ENCODE measurements at regions not wholly inside any gene's neighbourhood (a gene's known extent, or its start where the extent isn't known, plus 50 kb on each side); places are given as distances from the start of the nearest gene placed in this dataset.

DNA sequence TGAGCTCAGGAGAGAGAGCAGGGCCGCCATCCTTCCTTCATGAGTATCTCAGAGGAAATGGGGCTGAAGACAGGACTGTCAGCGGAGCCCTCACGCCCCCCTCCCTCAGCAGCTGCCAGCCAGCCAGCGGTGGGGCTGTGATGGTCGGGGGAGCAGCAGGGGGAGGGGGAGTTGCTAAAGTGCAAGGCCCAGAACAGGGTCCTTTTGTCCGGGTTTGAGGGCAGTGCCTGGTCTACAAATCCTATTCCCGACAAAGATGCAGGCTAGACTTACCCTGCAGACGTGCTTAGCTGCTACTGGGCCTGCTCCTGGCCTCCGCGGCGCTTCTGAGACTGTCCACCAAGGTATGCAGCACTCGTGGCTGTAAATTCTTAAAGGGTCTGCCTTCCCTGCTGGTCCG is 593.4 kb upstream of the CDH4 start:
- no peak for DNase-seq

DNA sequence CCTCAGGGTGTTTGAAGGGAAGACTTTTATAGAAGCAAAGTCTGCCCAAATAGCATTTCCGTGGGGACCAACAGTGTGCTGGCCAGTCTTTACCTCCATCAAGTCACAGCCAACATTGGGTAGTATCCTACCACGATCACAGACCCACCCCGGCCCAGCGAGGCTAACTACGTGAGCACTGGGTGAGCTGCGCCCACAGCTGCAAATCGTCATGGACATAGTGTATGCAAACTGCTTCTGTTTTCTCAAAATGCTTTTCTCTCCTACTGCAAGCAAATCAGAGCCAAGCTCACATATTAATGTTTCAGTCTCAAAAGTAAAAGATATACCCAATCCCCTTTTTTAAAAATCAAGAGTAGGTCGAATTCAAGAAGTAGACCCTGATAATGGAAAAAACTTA is 592.8 kb upstream of the CDH4 start:
- no peak for DNase-seq

DNA sequence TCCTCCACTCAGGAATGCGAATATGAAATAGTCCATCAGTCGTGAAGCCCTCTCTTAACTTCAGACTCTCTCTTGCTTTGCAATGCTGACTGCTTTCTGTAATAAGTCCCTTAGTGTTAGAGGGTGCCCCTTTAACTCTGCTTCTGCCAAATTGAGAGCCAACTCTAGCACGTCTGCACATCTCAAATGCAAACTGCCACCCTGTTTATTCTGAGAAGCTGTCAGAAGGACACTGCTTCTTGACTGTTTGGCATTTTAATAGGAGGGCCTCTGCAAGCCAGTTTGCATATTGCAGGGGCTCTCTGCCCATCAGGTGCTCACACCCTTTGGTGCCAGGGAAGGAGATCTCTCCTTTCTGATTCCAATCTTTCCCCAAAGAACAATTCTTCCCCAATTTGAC is 589.8 kb upstream of the CDH4 start:
- DNase-seq = no peak

DNA sequence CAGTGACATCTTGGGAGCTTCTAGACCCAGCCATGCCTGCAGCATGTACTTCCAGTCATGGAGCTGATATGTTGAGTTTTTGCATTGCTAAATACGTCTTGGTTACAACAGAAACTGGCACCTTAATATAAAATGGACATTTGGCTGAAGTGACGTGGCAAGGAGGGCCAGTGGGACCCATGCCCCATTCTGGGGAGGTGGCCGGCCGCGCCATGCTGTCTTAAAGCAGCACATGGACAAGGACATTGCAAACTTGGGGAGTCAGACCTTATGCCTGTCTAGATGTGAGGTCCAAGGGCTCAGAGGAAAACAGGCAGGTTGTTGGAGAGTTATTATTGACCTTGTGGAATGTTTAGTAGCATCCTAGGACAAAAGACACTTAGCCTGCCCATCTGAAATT is 588.0 kb upstream of the CDH4 start:
- DNase-seq = no peak

DNA sequence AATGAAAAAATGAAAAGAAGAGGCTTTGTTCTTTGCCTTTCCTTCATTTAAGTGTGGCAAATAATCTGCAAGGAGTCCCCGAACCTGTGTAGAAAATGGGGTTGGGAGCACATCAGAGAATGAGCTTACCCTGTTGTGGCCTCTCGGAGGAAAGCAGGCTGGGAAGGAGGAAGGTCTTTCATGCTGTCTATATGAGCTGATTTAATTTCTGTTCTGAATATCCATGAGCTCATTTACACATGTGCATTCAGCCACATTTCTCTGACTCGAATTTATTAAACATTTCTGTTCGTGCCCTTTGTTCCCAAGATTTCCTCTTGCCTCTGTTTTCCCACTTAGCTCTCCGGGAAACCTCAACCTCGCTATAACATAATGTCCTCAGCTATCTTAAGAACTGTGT is 584.4 kb upstream of the CDH4 start:
- DNase-seq = no peak

DNA sequence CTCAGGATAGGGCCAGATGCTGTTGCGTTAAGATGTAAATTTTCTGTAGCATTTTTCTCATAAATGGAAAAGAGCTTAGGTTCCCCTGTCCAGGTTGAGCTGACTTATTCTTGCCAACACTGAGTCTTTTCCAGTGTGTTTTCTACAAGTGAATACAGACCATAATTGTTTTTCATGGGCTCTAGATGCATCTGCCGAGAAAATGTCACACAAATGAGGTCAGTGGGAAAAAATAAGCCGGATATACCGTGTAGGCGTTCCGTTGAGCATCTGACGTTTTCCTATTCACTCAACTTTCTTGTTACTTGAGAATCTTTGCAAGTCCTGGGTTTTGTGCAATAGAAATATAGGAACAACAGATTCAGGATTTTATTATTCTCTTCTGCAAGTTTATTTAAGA is 582.9 kb upstream of the CDH4 start:
- DNase-seq = no peak

DNA sequence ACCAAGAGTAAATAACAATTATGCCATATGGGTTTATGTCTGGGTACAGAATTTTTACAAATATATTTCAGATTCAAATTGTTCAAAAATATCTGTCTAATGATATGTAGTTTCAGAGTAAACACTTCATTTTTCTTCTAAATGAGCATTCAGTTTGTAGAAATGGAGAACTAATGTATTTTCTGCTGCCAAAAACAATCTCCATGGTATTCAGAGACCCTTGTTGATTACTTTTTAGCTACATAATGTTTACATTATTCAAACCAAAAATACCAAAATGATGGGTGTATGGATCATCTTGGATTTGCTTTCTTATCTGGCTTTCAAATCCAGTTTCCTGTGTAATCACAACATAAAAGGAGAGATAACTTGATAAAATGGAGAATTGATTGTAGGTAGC is 576.0 kb upstream of the CDH4 start:
- DNase-seq = no peak

DNA sequence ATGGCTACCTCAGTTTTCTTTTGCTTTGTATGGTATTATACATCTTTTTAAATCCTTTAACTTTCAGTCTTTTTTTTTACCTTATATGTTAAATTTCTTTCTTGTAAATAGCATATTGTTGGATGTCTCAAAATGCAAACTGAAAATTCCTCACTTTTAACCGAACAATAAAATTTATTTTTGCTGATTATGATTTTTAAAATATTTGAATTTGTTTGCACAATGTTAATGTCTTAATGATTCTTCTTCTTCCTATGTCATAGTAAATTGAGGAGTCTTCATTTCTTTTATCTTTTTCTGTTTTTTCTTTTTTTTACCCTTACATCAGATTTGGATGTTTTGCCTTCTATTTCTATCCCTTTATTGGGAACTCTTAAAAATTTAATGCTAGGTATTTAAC is 574.2 kb upstream of the CDH4 start:
- DNase-seq = no peak

DNA sequence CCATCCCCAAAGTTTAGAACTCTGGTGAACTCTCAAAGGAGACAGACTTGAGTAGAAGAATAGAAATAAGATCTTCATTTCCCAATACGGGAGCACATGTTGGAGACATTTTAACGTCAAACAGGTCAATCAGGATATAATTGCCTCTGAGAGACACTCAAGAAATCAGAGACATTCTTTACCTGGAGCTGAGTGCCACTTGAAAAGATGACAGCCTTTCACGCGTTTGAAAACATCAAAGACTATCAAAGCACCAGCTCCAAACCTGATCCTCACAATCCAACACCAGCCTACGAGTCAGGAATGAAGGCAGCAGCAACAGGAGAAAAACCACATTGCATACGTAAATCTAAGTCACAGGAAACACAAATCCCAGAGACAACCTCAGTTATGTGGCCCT is 571.5 kb upstream of the CDH4 start:
- no peak for DNase-seq

DNA sequence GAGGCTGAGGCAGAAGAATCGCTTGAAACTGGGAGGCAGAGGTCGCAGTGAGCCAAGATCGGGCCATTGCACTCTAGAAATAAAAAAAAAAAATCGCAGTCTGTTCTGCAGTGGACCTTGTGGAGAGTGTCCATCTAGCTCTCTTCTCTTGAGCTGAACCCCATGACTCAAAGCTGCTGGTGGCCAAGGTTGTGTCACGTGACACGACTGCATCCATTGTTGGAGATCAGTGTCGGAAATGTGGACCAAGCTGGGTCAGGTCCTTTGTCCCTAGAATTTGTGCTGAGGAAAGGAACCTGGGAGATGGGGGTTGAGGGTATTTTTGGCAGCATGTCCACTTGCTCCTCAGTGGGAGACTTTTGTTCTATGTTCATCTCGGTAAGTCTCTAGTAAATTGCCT is 564.8 kb upstream of the CDH4 start:
- DNase-seq = no peak

DNA sequence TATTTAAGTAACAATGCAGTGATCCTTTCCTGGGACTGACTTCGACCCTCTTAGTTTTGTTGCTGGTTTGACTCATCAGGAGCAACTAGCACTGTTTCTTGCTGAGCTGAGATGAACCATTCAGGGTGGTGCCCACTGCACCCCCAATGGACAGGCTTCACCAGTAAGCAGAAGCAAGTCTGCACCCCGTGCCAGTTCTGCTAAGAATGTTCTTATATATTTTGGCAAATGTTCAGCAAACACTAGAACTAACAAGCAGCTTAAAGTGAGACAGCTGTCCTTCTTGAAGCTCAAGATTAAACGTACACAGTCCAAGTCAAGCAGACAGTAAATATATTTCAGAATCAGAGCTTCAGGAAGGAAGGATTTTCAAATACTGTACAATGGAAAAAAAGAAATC is 561.3 kb upstream of the CDH4 start:
- DNase-seq = no peak

DNA sequence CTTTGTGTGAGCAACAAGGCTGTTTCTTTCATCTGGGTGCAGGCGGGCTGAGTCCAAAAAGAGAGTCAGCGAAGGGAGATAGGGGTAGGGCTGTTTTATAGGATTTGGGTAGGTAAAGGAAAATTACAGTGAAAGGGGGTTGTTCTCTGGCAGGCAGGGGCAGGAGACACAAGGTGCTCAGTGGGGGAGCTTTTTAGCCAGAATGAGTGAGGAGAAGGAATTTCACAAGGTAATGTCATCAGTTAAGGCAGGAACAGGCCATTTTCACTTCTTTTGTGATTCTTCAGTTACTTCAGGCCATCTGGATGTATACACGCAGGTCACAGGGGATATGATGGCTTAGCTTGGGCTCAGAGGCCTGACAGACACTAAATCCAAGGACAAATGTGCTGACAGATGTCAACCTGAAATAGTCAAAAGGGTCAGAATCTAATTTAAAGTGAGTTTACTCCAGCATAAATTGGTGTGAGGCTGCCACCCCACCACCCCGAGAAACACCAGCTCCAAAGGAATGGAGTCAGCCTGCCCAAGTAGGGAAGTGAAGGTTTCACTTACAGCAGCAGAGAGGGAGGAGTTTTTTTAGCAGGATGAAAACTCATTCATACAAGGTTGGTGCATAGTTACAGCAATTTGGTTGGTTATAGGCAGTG is 560.0 kb upstream of the CDH4 start:
- no peak for DNase-seq

DNA sequence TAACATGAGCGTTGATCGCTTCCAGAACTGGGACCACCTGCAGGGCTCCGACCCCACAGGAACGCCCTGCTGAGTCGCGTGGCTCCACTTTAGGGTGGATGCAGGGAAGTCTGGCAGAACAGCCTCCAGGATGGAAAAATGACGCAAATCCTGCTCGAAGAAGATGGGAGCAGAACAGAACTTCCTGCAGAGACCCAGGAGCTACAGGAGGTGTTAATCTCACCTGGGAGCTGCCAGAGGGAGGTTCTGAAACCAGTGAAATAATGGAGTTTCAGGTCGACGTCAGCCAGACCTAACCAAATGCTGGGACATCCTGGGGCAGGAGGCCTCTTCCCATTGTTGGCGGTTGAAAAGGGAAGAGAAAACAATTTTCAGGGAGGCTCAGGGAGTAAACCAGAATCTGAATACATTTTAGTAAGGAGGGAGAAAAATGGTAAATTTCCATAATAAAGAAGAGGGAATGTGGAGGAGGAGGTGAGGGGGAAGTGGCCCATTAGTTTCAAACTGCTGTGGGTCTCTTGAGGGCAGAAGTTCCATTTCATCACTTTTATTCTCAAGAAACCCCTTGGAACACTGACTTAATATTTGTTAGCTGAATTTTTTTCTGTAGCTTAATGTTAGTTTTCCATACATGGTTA is 558.4 kb upstream of the CDH4 start:
- DNase-seq = no peak

DNA sequence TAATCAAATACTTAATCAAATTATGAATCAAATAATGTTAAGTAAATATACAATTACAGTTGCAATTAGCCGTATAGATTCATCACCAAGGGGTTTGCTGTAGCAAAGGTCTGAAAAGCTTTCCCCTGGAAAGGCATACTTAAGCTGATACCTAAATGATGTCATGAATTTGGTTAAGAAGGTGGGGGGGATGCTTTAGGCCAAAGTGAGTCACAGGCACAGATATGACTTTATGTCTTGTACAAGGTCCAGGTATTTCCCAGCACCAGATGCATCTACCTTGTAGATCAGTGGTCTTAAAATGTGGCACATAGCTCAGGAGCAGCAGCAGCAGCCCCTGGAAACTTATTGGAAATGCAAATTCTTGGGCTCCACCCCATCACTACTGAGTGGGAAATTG is 557.3 kb upstream of the CDH4 start:
- no peak for DNase-seq

DNA sequence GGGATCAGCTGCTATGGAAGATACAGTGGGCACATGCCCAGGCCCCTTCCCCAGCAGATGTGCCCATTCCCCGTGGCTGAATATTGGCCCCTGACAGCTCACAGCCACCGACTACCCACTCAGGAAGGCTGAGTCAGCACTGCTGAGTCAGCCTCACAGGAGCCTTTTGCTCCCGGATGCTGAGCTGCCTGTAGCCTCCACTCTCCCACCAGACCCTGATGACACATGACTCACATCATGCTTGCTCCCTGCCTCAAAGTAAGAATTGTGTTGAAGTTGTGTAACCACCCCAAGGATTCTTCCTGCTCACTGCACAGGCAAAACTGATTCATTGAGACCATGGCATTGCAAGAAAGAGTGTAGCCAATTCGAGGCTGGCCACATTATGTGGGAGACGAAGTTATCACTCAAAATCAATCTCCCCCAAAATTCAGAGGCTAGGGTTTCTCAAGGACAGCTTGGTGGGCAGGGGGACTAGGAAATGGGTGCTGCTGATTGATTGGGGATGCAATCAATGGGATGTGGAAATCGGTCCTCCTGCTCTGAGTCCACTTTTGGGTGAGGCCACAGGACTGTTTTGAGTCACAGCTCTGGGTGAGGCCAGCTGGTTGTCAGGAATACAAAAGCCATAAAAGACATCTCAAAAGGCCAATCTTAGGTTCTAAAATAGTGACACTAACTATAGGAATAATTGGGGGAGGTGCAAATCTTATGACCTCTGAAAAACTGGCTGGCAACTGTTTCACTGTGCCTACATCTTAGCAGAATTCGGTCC is 556.6 kb upstream of the CDH4 start:
- no peak for DNase-seq

DNA sequence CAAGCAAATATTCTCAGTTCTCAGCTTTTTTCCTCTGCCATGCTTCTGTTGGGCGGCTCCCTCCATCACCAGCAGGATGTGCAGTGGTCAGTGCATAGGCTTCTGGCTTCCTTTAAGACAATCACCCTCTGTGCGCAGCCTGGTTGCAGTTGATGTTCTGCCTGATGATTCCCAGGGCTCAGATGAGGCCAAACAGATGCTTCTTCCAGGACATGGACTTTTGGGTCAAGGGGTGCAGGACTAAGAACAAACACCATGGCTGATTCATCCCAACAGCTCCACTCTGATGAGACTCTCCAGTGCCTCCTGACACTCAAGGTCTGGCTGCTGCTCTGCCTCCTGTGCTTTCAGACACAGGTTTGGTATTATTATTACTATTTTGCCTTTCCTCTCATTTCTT is 554.8 kb upstream of the CDH4 start:
- no peak for DNase-seq

DNA sequence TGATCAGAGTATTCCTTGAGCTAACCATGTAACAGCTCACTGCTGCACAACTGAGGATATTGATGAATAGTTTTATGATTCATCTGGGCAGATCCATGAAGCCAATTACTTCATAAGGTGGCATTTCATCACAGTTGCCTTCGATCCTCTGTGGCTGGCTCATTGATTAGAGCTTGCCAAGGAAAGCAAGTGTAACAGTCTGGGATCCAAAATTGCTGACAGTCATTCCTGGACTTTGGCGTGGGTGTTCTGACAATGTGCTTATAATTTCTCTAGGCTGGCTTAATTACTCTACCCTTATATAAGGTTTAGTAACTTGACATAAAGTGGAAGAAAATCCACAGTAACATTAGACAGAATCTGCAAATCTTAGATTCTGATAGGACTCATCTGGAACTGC is 551.3 kb upstream of the CDH4 start:
- DNase-seq = no peak

DNA sequence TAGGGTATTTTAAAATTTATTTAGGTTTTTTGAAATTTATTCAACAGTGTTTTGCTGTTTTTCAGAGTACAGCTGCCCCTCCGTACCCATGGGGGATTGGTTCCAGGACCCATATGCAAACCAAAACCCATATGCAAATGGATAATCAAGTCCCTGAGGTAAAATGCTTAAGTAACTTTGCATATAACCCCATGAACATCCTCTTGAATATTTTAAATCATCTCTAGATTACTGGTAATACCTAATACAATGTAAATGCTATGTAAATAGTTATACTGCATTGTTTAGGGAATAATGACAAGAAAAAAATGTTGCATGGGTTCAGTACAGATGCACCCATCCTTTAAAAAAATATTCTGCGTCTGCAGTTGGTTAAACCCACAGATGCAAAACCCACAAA is 547.9 kb upstream of the CDH4 start:
- no peak for DNase-seq

DNA sequence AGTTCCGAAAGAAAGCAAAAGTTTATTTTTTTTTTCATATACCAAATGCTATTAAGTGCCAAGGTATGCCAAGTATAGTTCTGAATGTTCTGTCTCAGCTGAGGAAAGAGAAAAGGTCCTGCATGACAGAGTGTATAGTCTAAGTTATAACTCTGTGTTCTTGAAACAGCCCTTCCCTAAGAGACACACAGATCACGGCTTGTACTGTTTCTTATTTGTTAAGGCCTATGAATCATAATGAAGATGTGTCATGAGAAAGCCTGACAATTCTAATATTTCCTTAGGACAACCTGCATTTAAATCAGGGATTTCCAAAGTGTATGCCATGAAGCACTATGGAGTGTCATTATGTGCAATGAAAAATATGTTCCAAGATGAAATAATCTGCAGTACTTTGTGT is 538.7 kb upstream of the CDH4 start:
- DNase-seq = no peak

DNA sequence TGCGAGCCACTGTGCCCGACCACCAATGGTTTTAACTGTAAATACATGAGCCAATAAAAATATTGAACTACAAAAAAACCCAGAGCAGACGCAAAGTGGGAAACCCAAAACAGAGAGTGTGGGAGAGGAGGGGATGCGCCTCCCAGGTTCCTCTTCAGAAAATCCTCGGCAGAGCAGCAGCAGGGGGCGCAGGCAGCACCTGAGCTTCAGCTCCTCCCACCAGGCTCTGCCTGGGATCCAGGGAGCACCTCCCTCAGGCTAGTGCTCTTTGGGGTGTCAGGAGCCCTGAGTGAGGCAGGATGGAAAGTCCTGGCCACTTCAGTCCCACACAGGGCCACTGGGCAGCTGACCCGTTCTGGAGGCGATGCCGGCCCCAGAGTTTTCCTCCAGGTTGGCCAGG is 536.9 kb upstream of the CDH4 start:
- no peak for DNase-seq

DNA sequence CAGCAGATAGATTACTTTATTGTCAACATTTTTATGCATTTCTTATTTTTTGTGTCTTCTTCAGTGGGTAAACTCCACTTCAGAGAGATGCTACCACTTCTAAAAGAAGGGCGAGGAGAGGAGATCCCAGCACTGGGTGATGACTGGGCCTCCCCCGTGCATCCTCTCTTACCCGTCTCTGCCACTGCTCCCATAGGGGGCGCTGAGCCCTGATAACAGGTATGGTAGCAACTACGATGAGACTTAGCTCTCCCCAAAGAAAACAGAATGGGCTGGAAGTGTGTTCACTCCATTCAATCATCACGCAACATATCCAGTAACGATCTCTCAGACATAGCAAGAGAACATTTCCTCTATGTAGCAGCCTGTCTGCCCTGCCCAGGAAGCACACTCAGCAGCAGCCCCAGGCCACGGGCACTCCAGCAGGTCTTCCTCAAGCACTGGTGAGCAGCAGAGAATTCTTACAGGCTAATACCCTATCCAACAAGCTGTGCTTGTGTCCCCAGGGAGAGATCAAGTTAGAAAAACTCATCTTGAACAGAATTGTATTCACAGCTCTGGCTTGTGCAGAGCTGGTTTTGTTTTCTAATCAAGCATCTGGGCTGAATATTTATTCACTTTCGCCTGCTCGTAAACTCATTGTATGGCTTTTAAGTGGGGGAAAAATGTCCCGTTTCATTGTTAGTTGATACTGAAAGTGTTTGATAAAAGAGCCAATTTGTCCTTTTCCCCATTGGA is 533.1 kb upstream of the CDH4 start:
- DNase-seq = no peak

DNA sequence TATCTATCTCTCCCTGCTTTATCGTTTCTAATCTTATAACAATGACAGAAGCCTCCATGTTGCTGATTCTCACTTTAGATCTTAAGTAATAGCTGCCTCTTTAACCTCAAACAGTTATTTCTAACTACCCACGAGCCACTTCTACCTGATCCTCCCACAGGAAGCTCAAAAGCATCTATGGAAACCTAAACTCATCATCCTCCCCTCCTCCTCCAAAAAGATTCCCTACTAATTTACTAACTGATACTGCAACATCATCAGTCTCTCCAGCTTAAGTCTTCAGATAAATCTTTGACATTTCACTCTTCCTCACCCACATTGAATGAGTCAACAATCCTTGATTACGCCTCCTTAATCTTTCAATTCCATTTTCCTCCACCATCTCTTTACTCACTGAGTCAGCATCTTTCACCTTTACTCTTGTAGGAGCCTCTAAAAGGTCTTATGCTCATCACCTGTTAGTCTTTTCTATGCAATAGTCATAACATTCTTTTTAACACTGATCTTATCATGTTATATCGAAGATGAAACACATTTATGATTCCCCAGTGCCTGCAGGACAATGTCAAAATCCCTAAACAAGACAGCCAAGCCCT is 526.7 kb upstream of the CDH4 start:
- no peak for DNase-seq

DNA sequence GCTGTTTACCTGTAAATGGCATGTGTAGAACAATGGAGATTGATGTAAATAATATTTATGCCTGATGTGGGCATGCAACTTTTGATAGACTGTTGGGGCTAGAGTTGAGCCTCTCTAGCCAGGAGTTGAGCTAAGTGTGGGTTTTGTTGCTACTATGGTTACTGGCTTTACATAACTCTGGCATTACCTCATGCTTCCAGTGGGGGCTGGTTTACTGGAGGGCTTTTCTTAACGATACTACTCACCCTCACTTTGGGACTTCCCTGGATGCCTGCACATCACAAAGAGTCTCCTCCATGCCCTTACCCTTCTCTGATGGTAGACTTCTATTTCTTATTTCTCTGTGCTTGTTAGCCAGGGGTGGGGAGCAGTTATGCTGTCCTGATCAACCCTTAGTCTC is 524.6 kb upstream of the CDH4 start:
- DNase-seq = no peak

DNA sequence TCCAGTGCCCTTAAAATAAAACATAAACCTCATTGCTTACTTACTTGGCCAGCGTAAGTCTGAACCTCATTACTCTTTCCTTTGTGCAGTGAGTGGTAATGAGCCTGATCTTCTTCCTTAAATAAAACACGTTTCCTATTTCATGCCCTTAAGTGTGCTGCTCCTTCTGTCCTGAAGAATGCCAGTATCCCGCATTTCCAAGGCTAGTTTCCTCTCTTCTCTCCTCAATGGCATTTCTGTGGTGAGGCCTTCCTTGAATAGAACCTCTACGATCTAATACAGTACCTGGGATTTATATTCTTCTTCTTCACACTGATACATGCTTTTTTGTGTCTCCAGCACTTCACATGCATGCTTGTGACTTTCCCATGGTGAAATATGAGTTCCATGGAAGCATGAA is 523.4 kb upstream of the CDH4 start:
- no peak for DNase-seq

Data from NCI-H1694 (cell line).